Stimulated activated CD4-positive, alpha-beta T cell treated with anti-CD3 and anti-CD28 coated beads, Interleukin-2, amount 100 ng/mL, for 4 hours (primary cell): ENCODE measurements at regions not wholly inside any gene's neighbourhood (a gene's known extent, or its start where the extent isn't known, plus 50 kb on each side); places are given as distances from the start of the nearest gene placed in this dataset.
"Not testable (repeated sequence)": the region's sequence is repeated elsewhere in the genome, so short reads cannot be mapped to it uniquely, and the experiment has no call there.

Experiments
- DNase-seq: peaks from one replicate; pipeline ENCODE4 v3.0.0-alpha.2; 2020; ENCODE audit warnings: low read depth

GRCh38 chr1:273772-274171 lies 177.7 kb downstream of the OR4F29 start:
- DNase-seq, result not testable (repeated sequence)

- DNase-seq, result peak; percentile 49
Observed at GRCh38 chr1:267815-268214, 183.7 kb downstream of the OR4F29 start.
